HL-60 (cell line): ENCODE measurements at regions not wholly inside any gene's neighbourhood (a gene's known extent, or its start where the extent isn't known, plus 50 kb on each side); places are given as distances from the start of the nearest gene placed in this dataset.

ENCODE experiments used
- GABPA ChIP-seq: IDR thresholded peaks from 2 replicates; pipeline ENCODE4 v1.6.1; 2012; ENCODE audit warnings: low read depth
- TF ChIP-seq, protein P1 (sequence below): IDR thresholded peaks from 2 replicates; pipeline ENCODE4 v1.6.1; 2012; ENCODE audit warnings: low read depth; ENCODE audit not compliant: insufficient replicate concordance

DNA sequence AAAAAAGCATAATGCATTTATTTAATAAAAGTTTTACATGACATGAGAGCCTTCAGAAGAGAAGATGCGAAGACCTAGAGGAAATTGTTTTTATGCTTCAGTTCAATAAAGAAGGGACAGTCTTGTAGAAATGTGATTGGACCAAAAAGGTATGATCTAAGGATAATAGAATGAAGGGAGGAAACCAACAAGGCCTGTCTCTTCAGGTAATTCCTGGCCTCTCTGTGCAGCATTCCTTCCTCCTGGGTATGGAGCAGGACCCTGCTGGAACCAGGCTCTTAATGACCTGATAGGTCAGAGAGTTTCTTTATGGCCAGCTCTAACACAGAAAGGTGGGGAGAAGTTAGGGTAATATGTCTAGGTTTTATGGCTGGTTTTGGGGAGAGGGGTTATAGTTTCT, 162.8 kb upstream of the HEY2 start:
- TF ChIP-seq, protein P1, sequence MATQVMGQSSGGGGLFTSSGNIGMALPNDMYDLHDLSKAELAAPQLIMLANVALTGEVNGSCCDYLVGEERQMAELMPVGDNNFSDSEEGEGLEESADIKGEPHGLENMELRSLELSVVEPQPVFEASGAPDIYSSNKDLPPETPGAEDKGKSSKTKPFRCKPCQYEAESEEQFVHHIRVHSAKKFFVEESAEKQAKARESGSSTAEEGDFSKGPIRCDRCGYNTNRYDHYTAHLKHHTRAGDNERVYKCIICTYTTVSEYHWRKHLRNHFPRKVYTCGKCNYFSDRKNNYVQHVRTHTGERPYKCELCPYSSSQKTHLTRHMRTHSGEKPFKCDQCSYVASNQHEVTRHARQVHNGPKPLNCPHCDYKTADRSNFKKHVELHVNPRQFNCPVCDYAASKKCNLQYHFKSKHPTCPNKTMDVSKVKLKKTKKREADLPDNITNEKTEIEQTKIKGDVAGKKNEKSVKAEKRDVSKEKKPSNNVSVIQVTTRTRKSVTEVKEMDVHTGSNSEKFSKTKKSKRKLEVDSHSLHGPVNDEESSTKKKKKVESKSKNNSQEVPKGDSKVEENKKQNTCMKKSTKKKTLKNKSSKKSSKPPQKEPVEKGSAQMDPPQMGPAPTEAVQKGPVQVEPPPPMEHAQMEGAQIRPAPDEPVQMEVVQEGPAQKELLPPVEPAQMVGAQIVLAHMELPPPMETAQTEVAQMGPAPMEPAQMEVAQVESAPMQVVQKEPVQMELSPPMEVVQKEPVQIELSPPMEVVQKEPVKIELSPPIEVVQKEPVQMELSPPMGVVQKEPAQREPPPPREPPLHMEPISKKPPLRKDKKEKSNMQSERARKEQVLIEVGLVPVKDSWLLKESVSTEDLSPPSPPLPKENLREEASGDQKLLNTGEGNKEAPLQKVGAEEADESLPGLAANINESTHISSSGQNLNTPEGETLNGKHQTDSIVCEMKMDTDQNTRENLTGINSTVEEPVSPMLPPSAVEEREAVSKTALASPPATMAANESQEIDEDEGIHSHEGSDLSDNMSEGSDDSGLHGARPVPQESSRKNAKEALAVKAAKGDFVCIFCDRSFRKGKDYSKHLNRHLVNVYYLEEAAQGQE: no peak
- TF ChIP-seq GABPA: no peak
